ENCODE measurements at regions not wholly inside any gene's neighbourhood (a gene's known extent, or its start where the extent isn't known, plus 50 kb on each side); places are given as distances from the start of the nearest gene placed in this dataset.

- Histone ChIP-seq H3K9me3 (ENCODE audit: low read length) (peaks cover 29% of the 10 kb centered on the region), H3K4me2 (ENCODE audit: low read depth, low read length, poor library complexity, severe bottlenecking) (no peak overlapping the region), H3K36me3 (ENCODE audit: insufficient read depth, low read length) (no peaks in the 10 kb centered on the region), H4K20me1 (ENCODE audit: insufficient read depth, low read depth, low read length) (no peaks in the 10 kb centered on the region), H3K4me3 (ENCODE audit: low read length) (no peak overlapping the region), H3K9me2 (replicated peaks; ENCODE audit: insufficient read depth, low read length) (no peaks in the 10 kb centered on the region), H3K9ac (ENCODE audit: low read length) (no peak overlapping the region), H2AFZ (ENCODE audit: low read length) (no peak overlapping the region), H3K79me2 (ENCODE audit: low read length) (no peaks in the 10 kb centered on the region), H3K27me3 (ENCODE audit: low read length) (no peaks in the 10 kb centered on the region), H3K4me1 (ENCODE audit: low read length) (no peaks in the 10 kb centered on the region), H3K27ac (ENCODE audit: low read length) (no peak overlapping the region)
- DNase-seq, result no peak
Observed at GRCh38 chr5:125639858-125640257, 783.4 kb upstream of the GRAMD2B start.

- Histone ChIP-seq H3K9ac (ENCODE audit: low read length) (no peak overlapping the region), H3K9me2 (replicated peaks; ENCODE audit: insufficient read depth, low read length) (no peaks in the 10 kb centered on the region), H2AFZ (ENCODE audit: low read length) (no peak overlapping the region), H4K20me1 (ENCODE audit: insufficient read depth, low read depth, low read length) (no peaks in the 10 kb centered on the region), H3K4me2 (ENCODE audit: low read depth, low read length, poor library complexity, severe bottlenecking) (no peak overlapping the region), H3K79me2 (ENCODE audit: low read length) (no peaks in the 10 kb centered on the region), H3K9me3 (ENCODE audit: low read length) (peaks cover 4% of the 10 kb centered on the region; the same call in 1 of the 2 replicates), H3K36me3 (ENCODE audit: insufficient read depth, low read length) (no peaks in the 10 kb centered on the region), H3K27me3 (ENCODE audit: low read length) (no peaks in the 10 kb centered on the region), H3K4me3 (ENCODE audit: low read length) (no peak overlapping the region), H3K4me1 (ENCODE audit: low read length) (no peaks in the 10 kb centered on the region), H3K27ac (ENCODE audit: low read length) (no peak overlapping the region)
- DNase-seq, result no peak
Observed at GRCh38 chr5:125652761-125653160, 770.4 kb upstream of the GRAMD2B start.

GRCh38 chr5:125654392-125654791 is 768.8 kb upstream of the GRAMD2B start:
- Histone ChIP-seq H3K27me3 (ENCODE audit: low read length) (no peaks in the 10 kb centered on the region), H3K4me1 (ENCODE audit: low read length) (no peaks in the 10 kb centered on the region), H3K4me2 (ENCODE audit: low read depth, low read length, poor library complexity, severe bottlenecking) (no peak overlapping the region), H3K9ac (ENCODE audit: low read length) (no peak overlapping the region), H3K27ac (ENCODE audit: low read length) (no peak overlapping the region), H3K36me3 (ENCODE audit: insufficient read depth, low read length) (no peaks in the 10 kb centered on the region), H4K20me1 (ENCODE audit: insufficient read depth, low read depth, low read length) (no peaks in the 10 kb centered on the region), H2AFZ (ENCODE audit: low read length) (no peak overlapping the region), H3K9me2 (replicated peaks; ENCODE audit: insufficient read depth, low read length) (no peaks in the 10 kb centered on the region), H3K79me2 (ENCODE audit: low read length) (no peaks in the 10 kb centered on the region), H3K4me3 (ENCODE audit: low read length) (no peak overlapping the region), H3K9me3 (ENCODE audit: low read length) (peaks cover 4% of the 10 kb centered on the region; the same call in 1 of the 2 replicates)
- DNase-seq, result no peak

- H3K79me2 ChIP-seq (ENCODE audit: low read length), result no peaks in the 10 kb centered on the region
Observed at GRCh38 chr5:125655156-125655555, 768.1 kb upstream of the GRAMD2B start.

DNA sequence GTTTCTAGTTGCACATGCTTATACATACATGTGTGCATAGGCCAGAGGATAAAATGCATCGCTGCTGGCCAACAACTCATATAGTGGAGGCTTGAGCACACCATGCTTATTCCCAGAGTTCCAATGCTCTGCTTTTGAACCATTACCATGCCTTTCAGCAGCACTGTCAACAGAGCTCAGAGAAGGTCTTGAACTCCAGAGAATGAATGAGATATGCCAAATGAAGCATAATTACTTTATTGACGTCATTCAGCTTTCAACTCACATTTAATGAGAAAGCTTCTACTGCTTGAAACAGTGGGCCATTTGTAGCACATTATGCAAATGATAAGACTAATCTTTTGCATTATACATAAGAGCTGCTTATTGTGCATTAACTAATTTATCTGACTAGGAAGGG is 765.3 kb upstream of the GRAMD2B start:
- Histone ChIP-seq H3K79me2 (ENCODE audit: low read length) (no peaks in the 10 kb centered on the region), H3K27ac (ENCODE audit: low read length) (no peak overlapping the region), H3K9me2 (replicated peaks; ENCODE audit: insufficient read depth, low read length) (no peaks in the 10 kb centered on the region), H3K9ac (ENCODE audit: low read length) (no peak overlapping the region), H4K20me1 (ENCODE audit: insufficient read depth, low read depth, low read length) (no peaks in the 10 kb centered on the region), H3K27me3 (ENCODE audit: low read length) (no peaks in the 10 kb centered on the region), H3K9me3 (ENCODE audit: low read length) (peaks cover 9% of the 10 kb centered on the region; the same call in 1 of the 2 replicates), H3K36me3 (ENCODE audit: insufficient read depth, low read length) (no peaks in the 10 kb centered on the region), H2AFZ (ENCODE audit: low read length) (no peak overlapping the region), H3K4me3 (ENCODE audit: low read length) (no peak overlapping the region), H3K4me2 (ENCODE audit: low read depth, low read length, poor library complexity, severe bottlenecking) (no peak overlapping the region), H3K4me1 (ENCODE audit: low read length) (no peaks in the 10 kb centered on the region)
- DNase-seq, result no peak

More at GRCh38 chr5:125655156-125655555, 768.1 kb upstream of the GRAMD2B start:
- H3K9ac ChIP-seq (ENCODE audit: low read length), result no peak overlapping the region
- H3K9me2 ChIP-seq (replicated peaks; ENCODE audit: insufficient read depth, low read length), result no peaks in the 10 kb centered on the region
- H3K4me2 ChIP-seq (ENCODE audit: low read depth, low read length, poor library complexity, severe bottlenecking), result no peak overlapping the region
- no peak overlapping the region for H3K27ac ChIP-seq (ENCODE audit: low read length)
- no peaks in the 10 kb centered on the region for H3K27me3 ChIP-seq (ENCODE audit: low read length)
- no peak overlapping the region for H3K4me3 ChIP-seq (ENCODE audit: low read length)
- no peaks in the 10 kb centered on the region for H3K36me3 ChIP-seq (ENCODE audit: insufficient read depth, low read length)
- H3K9me3 ChIP-seq (ENCODE audit: low read length), result peaks cover 4% of the 10 kb centered on the region; the same call in 1 of the 2 replicates
- DNase-seq, result no peak
- no peaks in the 10 kb centered on the region for H3K4me1 ChIP-seq (ENCODE audit: low read length)
- H4K20me1 ChIP-seq (ENCODE audit: insufficient read depth, low read depth, low read length), result no peaks in the 10 kb centered on the region
- no peak overlapping the region for H2AFZ ChIP-seq (ENCODE audit: low read length)

DNA sequence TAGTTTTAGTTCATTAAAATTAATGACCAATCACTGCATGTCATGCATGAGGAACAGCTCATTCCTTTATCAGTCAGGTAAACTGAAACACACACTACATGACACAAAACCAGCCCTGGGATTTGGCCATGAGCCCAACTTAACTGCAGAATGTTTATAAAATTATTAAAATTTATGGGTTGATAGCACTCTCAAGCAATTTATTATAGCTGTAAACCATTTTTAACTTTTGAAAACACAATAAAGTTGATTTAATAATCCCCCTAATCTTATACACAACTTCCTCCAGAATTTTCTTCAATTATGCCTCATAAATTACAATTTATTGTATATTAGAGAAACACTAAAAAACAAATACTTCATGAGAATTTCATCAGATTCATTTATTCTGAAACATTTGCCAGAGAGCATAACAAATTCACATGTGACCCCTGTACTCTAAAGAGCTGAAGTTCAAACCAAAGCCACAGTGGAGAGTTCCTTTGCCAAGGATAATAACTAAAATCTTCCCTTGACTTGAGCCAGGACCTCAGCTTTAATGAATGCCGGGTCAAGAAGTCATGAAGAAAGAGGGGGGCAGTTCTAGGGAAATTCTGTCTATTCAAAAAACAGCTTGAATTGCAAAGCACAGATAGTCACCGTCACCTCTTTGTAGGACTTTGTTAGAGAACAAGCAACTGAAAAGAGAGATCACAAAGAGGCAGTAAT is 763.7 kb upstream of the GRAMD2B start:
- H3K36me3 ChIP-seq (ENCODE audit: insufficient read depth, low read length), result no peaks in the 10 kb centered on the region
- H3K27ac ChIP-seq (ENCODE audit: low read length), result no peak overlapping the region
- no peaks in the 10 kb centered on the region for H3K4me1 ChIP-seq (ENCODE audit: low read length)
- no peaks in the 10 kb centered on the region for H3K9me2 ChIP-seq (replicated peaks; ENCODE audit: insufficient read depth, low read length)
- H3K4me2 ChIP-seq (ENCODE audit: low read depth, low read length, poor library complexity, severe bottlenecking), result no peak overlapping the region
- no peak overlapping the region for H2AFZ ChIP-seq (ENCODE audit: low read length)
- no peaks in the 10 kb centered on the region for H3K79me2 ChIP-seq (ENCODE audit: low read length)
- peaks cover 9% of the 10 kb centered on the region; the same call in 1 of the 2 replicates for H3K9me3 ChIP-seq (ENCODE audit: low read length)
- H3K4me3 ChIP-seq (ENCODE audit: low read length), result no peak overlapping the region
- no peak for DNase-seq
- H3K9ac ChIP-seq (ENCODE audit: low read length), result no peak overlapping the region
- H3K27me3 ChIP-seq (ENCODE audit: low read length), result no peaks in the 10 kb centered on the region
- H4K20me1 ChIP-seq (ENCODE audit: insufficient read depth, low read depth, low read length), result no peaks in the 10 kb centered on the region

DNA sequence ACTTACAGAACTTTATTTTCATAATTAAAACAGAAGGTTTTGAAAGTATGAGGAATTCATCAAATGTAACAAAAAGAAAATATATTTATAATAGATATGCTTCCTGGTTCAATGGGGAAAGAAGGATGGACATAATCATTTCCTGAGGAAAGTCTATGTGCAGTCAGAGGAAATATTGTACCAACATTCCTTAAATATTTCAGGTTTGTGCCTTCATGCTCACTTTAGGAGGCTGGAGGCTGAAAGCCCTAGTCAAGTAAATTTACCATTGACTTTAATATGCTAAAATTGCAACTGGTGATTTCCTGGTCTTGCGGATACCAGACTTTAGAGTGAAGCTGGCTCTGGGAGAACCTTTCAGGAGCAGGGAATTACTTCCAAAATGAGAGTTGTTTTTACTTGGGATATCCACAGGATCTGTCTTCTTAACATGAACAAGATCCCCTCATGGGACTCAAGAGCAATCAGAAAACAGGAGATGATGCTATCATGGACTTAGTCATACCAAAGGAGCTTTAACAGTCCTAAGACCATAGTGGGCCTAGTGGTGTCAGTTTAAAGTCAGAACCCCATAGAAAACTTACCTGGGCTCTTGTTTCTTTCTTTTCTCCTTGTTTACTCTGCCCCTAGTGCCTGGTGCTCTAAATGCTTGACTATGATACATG is 762.8 kb upstream of the GRAMD2B start:
- H3K9me3 ChIP-seq (ENCODE audit: low read length), result peaks cover 9% of the 10 kb centered on the region; the same call in 1 of the 2 replicates
- no peaks in the 10 kb centered on the region for H3K36me3 ChIP-seq (ENCODE audit: insufficient read depth, low read length)
- no peak overlapping the region for H2AFZ ChIP-seq (ENCODE audit: low read length)
- H3K9me2 ChIP-seq (replicated peaks; ENCODE audit: insufficient read depth, low read length), result no peaks in the 10 kb centered on the region
- H3K79me2 ChIP-seq (ENCODE audit: low read length), result no peaks in the 10 kb centered on the region
- H3K27ac ChIP-seq (ENCODE audit: low read length), result no peak overlapping the region
- no peaks in the 10 kb centered on the region for H4K20me1 ChIP-seq (ENCODE audit: insufficient read depth, low read depth, low read length)
- H3K4me3 ChIP-seq (ENCODE audit: low read length), result no peak overlapping the region
- H3K4me1 ChIP-seq (ENCODE audit: low read length), result no peaks in the 10 kb centered on the region
- no peak overlapping the region for H3K9ac ChIP-seq (ENCODE audit: low read length)
- DNase-seq, result no peak
- no peak overlapping the region for H3K4me2 ChIP-seq (ENCODE audit: low read depth, low read length, poor library complexity, severe bottlenecking)
- no peaks in the 10 kb centered on the region for H3K27me3 ChIP-seq (ENCODE audit: low read length)

- H2AFZ ChIP-seq (ENCODE audit: low read length), result no peak overlapping the region
- H4K20me1 ChIP-seq (ENCODE audit: insufficient read depth, low read depth, low read length), result no peaks in the 10 kb centered on the region
- no peaks in the 10 kb centered on the region for H3K4me1 ChIP-seq (ENCODE audit: low read length)
- peaks cover 9% of the 10 kb centered on the region; the same call in 1 of the 2 replicates for H3K9me3 ChIP-seq (ENCODE audit: low read length)
- no peak overlapping the region for H3K27ac ChIP-seq (ENCODE audit: low read length)
- H3K4me3 ChIP-seq (ENCODE audit: low read length), result no peak overlapping the region
- no peak for DNase-seq
- no peaks in the 10 kb centered on the region for H3K79me2 ChIP-seq (ENCODE audit: low read length)
- no peak overlapping the region for H3K9ac ChIP-seq (ENCODE audit: low read length)
- H3K4me2 ChIP-seq (ENCODE audit: low read depth, low read length, poor library complexity, severe bottlenecking), result no peak overlapping the region
- no peaks in the 10 kb centered on the region for H3K27me3 ChIP-seq (ENCODE audit: low read length)
- H3K9me2 ChIP-seq (replicated peaks; ENCODE audit: insufficient read depth, low read length), result no peaks in the 10 kb centered on the region; the same call in 1 of the 2 replicates
- H3K36me3 ChIP-seq (ENCODE audit: insufficient read depth, low read length), result no peaks in the 10 kb centered on the region
Observed at GRCh38 chr5:125661584-125661983, 761.6 kb upstream of the GRAMD2B start.

All from Karpas-422 (cell line).